ENCODE measurements at regions not wholly inside any gene's neighbourhood (a gene's known extent, or its start where the extent isn't known, plus 50 kb on each side); places are given as distances from the start of the nearest gene placed in this dataset.

DNA sequence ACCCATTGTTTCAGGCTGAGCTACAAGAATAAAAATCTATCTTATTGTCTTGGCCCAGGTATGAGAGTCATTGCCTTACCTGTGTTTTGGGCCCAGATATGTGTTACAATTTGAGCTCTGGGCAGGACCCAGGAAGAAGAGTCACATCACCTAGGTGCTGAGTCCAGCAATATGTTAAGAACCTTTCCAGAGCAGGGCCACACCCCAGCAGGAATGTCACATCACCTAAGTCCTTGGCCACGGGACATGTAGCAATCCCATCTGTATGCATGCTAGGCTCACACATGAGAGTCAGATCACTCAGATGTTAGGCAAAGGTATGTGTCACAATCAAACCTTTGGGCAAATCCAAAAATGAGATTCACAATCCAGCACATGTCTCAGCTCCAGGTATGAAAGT, 2103.5 kb downstream of the TP53TG3F start:
- no peak for TF ChIP-seq CTCF (conservative IDR thresholded peaks at IDR 0.05)
- H3K27ac ChIP-seq: no peak overlapping the region

GRCh38 chr16:35564148-35564547, 2104.7 kb downstream of the TP53TG3F start:
- no peak overlapping the region for H3K27ac ChIP-seq
- no peak for TF ChIP-seq CTCF (conservative IDR thresholded peaks at IDR 0.05)

DNA sequence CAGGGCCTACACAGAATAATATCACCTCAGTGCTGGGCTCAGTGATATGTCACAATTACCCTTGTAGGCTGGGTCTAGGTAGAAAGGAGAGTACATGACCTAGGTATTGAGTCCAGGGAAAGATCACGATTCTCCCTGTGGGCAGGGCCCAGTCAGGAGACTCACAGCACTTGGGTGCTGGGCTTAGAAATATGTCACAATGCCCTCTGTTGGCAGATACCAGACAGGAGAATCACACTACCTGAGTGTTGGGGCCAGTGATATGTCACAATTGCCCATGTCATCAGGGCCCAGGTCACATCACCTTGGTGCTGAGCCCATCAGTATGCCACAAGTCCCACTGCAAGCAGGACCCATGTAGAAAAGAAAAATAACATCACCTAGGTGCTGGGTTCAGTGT, 2105.5 kb downstream of the TP53TG3F start:
- no peak for TF ChIP-seq CTCF (conservative IDR thresholded peaks at IDR 0.05)
- no peak overlapping the region for H3K27ac ChIP-seq

DNA sequence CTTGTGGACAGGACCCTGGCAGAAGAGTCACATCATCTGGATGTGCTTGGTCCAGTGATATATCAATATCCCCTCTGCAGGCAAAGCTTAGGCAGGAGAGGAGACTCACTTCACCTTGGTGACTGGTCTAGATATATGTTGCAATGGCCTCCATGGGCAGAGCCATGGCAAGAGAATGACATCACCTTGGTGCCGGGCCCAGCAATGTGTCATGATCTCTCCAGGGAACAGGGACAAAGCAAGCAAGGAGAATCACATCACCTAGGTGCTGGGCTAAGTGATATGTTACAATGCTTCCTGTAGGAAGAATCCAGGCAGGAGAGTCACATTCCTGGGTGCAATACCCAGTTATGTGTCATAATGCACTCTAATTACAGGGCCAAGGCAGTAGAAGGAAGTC, 2106.2 kb downstream of the TP53TG3F start:
- no peak for TF ChIP-seq CTCF (conservative IDR thresholded peaks at IDR 0.05)
- H3K27ac ChIP-seq: no peak overlapping the region

GRCh38 chr16:35569413-35569812, 2110.0 kb downstream of the TP53TG3F start:
- no peak for TF ChIP-seq CTCF (conservative IDR thresholded peaks at IDR 0.05)
- H3K27ac ChIP-seq: no peak overlapping the region

DNA sequence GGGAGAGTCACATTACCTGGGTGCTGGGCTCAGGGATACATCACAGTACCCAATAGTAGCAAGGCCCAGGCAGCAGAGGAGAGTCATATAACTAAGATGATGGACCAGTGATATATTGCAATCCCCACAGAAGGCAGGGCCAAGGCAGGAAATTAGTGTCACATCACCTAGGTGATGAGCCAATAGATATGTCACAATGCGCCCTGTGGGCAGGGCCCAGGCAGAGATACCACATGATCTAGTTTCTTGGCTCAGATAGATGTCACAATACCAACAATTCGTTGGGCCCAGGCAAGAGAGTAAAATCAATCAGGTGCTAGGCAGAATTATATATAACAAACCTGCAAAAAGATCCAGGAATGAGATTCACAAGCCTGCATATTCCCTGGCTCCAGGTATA, 2111.5 kb downstream of the TP53TG3F start:
- TF ChIP-seq CTCF (conservative IDR thresholded peaks at IDR 0.05): no peak

GRCh38 chr16:35572186-35572585, 2112.8 kb downstream of the TP53TG3F start:
- no peak for TF ChIP-seq CTCF (conservative IDR thresholded peaks at IDR 0.05)
- no peak overlapping the region for H3K27ac ChIP-seq

More for the DNA sequence above, 2111.5 kb downstream of the TP53TG3F start:
- H3K27ac ChIP-seq: no peak overlapping the region

DNA sequence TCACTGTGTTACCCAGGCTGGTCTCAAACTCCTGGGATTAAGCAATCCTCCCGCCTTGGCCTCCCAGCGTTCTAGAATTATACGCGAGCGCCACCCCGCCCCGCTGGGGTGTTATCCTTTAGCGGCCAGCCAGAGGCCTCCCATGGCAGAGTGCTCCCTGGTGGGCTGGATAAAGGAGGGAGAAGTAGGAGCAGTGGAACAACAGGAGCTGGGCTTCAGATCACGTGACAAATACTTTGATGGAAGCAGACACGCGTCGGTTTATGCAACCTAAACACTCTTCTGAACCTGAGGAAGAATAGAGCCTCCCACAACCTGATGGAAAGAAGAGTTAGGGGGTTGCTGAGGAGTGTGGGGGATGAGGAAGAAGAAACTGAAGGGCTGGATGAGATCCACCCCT, 2114.0 kb downstream of the TP53TG3F start:
- no peak for TF ChIP-seq CTCF (conservative IDR thresholded peaks at IDR 0.05)
- no peak overlapping the region for H3K27ac ChIP-seq

All from VCaP (cell line).